HL-60 (cell line): ENCODE measurements at regions not wholly inside any gene's neighbourhood (a gene's known extent, or its start where the extent isn't known, plus 50 kb on each side); places are given as distances from the start of the nearest gene placed in this dataset.

ENCODE experiments used
- GABPA ChIP-seq: IDR thresholded peaks from 2 replicates; pipeline ENCODE4 v1.6.1; 2012; ENCODE audit warnings: low read depth
- POLR2AphosphoS5 ChIP-seq: IDR thresholded peaks from 2 replicates; pipeline ENCODE4 v1.6.1; 2012; ENCODE audit warnings: low read depth
- TF ChIP-seq, protein P1 (sequence below): IDR thresholded peaks from one replicate; pipeline ENCODE4 v1.5.1; 2011; ENCODE audit warnings: low read length, control low read depth, inconsistent platforms; ENCODE audit not compliant: insufficient read depth
- TF ChIP-seq, protein P2 (sequence below): IDR thresholded peaks from 2 replicates; pipeline ENCODE4 v1.6.1; 2012; ENCODE audit warnings: low read depth; ENCODE audit not compliant: insufficient replicate concordance

DNA sequence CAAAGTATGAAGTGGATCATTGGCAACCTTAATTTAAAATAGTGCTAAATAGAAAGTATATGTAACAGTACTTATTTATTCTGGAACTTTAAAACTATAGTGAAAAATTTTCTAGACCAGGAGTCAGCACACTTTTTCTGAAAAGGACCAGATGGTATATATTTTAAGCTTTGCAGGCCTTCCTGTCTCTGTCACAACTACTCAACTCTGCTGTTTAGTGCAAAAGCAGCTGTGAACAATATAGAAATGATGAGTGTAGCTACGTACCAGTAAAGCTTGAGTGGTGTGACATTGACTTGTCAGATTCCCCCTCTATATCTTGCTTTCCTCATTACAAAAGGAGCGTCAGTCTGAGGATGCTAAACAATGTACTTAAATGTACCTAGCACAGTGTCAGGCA, 88.1 kb upstream of the IGFBP3 start:
- TF ChIP-seq, protein P1, sequence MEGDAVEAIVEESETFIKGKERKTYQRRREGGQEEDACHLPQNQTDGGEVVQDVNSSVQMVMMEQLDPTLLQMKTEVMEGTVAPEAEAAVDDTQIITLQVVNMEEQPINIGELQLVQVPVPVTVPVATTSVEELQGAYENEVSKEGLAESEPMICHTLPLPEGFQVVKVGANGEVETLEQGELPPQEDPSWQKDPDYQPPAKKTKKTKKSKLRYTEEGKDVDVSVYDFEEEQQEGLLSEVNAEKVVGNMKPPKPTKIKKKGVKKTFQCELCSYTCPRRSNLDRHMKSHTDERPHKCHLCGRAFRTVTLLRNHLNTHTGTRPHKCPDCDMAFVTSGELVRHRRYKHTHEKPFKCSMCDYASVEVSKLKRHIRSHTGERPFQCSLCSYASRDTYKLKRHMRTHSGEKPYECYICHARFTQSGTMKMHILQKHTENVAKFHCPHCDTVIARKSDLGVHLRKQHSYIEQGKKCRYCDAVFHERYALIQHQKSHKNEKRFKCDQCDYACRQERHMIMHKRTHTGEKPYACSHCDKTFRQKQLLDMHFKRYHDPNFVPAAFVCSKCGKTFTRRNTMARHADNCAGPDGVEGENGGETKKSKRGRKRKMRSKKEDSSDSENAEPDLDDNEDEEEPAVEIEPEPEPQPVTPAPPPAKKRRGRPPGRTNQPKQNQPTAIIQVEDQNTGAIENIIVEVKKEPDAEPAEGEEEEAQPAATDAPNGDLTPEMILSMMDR, result no peak
- TF ChIP-seq GABPA (no peak), POLR2AphosphoS5 (no peak)
- TF ChIP-seq, protein P2, sequence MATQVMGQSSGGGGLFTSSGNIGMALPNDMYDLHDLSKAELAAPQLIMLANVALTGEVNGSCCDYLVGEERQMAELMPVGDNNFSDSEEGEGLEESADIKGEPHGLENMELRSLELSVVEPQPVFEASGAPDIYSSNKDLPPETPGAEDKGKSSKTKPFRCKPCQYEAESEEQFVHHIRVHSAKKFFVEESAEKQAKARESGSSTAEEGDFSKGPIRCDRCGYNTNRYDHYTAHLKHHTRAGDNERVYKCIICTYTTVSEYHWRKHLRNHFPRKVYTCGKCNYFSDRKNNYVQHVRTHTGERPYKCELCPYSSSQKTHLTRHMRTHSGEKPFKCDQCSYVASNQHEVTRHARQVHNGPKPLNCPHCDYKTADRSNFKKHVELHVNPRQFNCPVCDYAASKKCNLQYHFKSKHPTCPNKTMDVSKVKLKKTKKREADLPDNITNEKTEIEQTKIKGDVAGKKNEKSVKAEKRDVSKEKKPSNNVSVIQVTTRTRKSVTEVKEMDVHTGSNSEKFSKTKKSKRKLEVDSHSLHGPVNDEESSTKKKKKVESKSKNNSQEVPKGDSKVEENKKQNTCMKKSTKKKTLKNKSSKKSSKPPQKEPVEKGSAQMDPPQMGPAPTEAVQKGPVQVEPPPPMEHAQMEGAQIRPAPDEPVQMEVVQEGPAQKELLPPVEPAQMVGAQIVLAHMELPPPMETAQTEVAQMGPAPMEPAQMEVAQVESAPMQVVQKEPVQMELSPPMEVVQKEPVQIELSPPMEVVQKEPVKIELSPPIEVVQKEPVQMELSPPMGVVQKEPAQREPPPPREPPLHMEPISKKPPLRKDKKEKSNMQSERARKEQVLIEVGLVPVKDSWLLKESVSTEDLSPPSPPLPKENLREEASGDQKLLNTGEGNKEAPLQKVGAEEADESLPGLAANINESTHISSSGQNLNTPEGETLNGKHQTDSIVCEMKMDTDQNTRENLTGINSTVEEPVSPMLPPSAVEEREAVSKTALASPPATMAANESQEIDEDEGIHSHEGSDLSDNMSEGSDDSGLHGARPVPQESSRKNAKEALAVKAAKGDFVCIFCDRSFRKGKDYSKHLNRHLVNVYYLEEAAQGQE, result no peak
